HEK293 (cell line): ENCODE measurements at regions not wholly inside any gene's neighbourhood (a gene's known extent, or its start where the extent isn't known, plus 50 kb on each side); places are given as distances from the start of the nearest gene placed in this dataset.

ENCODE experiments used
- CTCF ChIA-PET: fragments of 350-600 bp; formaldehyde crosslinking; extraction: SDS; loops from one replicate; lab custom pipeline; 2021; ENCODE audit warnings: antibody characterized with exemption; lab: Yijun Ruan, JAX
- POLR2A ChIA-PET: fragments of 300-600 bp; formaldehyde crosslinking; extraction: SDS; loops from one replicate; lab custom pipeline; 2020; ENCODE audit warnings: antibody characterized with exemption, inconsistent platforms; lab: Yijun Ruan, JAX
- H3K27ac ChIP-seq: fragments of 200-500 bp; sonication (Bioruptor generic); 2 replicates; pipeline ENCODE4 v1.5.1; 2014; ENCODE audit warnings: low read depth, low read length, control low read depth, inconsistent platforms; ENCODE audit errors: extremely low read depth
- H3K36me3 ChIP-seq, 2 experiments: fragments of 200-500 bp in 1 of 2; sonication (Bioruptor generic) in 1 of 2; 1 replicate in 1 of 2; 2 replicates in 1 of 2; pipeline ENCODE4 v1.5.1; 2014 to 2017; ENCODE audit warnings: inconsistent platforms in 2 of 2, low read length in 2 of 2; ENCODE audit not compliant: control insufficient read depth in 2 of 2, insufficient read depth in 1 of 2
- H3K4me1 ChIP-seq: fragments of 200-500 bp; sonication (Bioruptor generic); 2 replicates; pipeline ENCODE4 v1.5.1; 2014; ENCODE audit warnings: mild to moderate bottlenecking, low read length, inconsistent platforms; ENCODE audit not compliant: control insufficient read depth, insufficient read depth
- H3K4me3 ChIP-seq: 2 replicates; pipeline ENCODE4 v1.5.1; 2011; ENCODE audit warnings: low read depth, mild to moderate bottlenecking, control low read depth, low read length, moderate library complexity
- H3K9me3 ChIP-seq: fragments of 200-500 bp; sonication (Bioruptor generic); 2 replicates; pipeline ENCODE4 v1.5.1; 2014; ENCODE audit warnings: low read depth, low read length, inconsistent platforms; ENCODE audit not compliant: control insufficient read depth, insufficient read depth
- EGR2 ChIP-seq: fragments of 450-650 bp; formaldehyde crosslinking; IDR thresholded peaks from 2 replicates; pipeline ENCODE4 v1.5.1; 2016; ENCODE audit warnings: low read depth, missing biosample characterization, missing genetic modification characterization
- FEZF1 ChIP-seq: fragments of 450-650 bp; formaldehyde crosslinking; IDR thresholded peaks from 2 replicates; pipeline ENCODE4 v1.5.1; 2016; ENCODE audit warnings: missing biosample characterization, missing genetic modification characterization
- KLF1 ChIP-seq: fragments of 450-650 bp; formaldehyde crosslinking; IDR thresholded peaks from 2 replicates; pipeline ENCODE4 v1.5.1; 2016; ENCODE audit warnings: missing biosample characterization, missing genetic modification characterization
- KLF9 ChIP-seq: fragments of 450-650 bp; formaldehyde crosslinking; IDR thresholded peaks from 2 replicates; pipeline ENCODE4 v1.5.1; 2016; ENCODE audit warnings: missing biosample characterization, missing genetic modification characterization, low read depth
- ZBTB17 ChIP-seq: fragments of 450-650 bp; formaldehyde crosslinking; IDR thresholded peaks from 2 replicates; pipeline ENCODE4 v1.5.1; 2016; ENCODE audit warnings: missing biosample characterization, missing genetic modification characterization
- ZBTB7A ChIP-seq: fragments of 450-650 bp; formaldehyde crosslinking; IDR thresholded peaks from 2 replicates; pipeline ENCODE4 v1.5.1; 2016; ENCODE audit warnings: low read depth, missing biosample characterization, missing genetic modification characterization
- ZFHX2 ChIP-seq: fragments of 450-650 bp; formaldehyde crosslinking; conservative IDR thresholded peaks from 2 replicates; pipeline ENCODE4 v1.5.1; 2016; ENCODE audit warnings: missing biosample characterization, missing genetic modification characterization
- ZFP3 ChIP-seq: fragments of 450-650 bp; formaldehyde crosslinking; IDR thresholded peaks from 2 replicates; pipeline ENCODE4 v1.5.1; 2016; ENCODE audit warnings: low read depth, missing biosample characterization, missing genetic modification characterization
- ZNF132 ChIP-seq: fragments of 450-650 bp; formaldehyde crosslinking; IDR thresholded peaks from 2 replicates; pipeline ENCODE4 v1.5.1; 2017; ENCODE audit warnings: missing biosample characterization, missing genetic modification characterization, borderline replicate concordance
- ZNF174 ChIP-seq: fragments of 450-650 bp; formaldehyde crosslinking; IDR thresholded peaks from 2 replicates; pipeline ENCODE4 v1.5.0; 2017; ENCODE audit warnings: missing biosample characterization, mild to moderate bottlenecking, missing genetic modification characterization
- ZNF266 ChIP-seq: fragments of 450-650 bp; formaldehyde crosslinking; IDR thresholded peaks from 2 replicates; pipeline ENCODE4 v1.5.1; 2016; ENCODE audit warnings: missing biosample characterization, missing genetic modification characterization, low read depth
- ZNF280D ChIP-seq: fragments of 450-650 bp; formaldehyde crosslinking; IDR thresholded peaks from 2 replicates; pipeline ENCODE4 v1.5.1; 2016; ENCODE audit warnings: missing biosample characterization, missing genetic modification characterization
- ZNF292 ChIP-seq: fragments of 450-650 bp; formaldehyde crosslinking; IDR thresholded peaks from 2 replicates; pipeline ENCODE4 v1.5.1; 2016; ENCODE audit warnings: low read depth, missing biosample characterization, missing genetic modification characterization, borderline replicate concordance
- ZNF366 ChIP-seq: fragments of 450-650 bp; formaldehyde crosslinking; conservative IDR thresholded peaks from 2 replicates; pipeline ENCODE4 v1.5.1; 2016; ENCODE audit warnings: missing biosample characterization, missing genetic modification characterization
- ZNF391 ChIP-seq: fragments of 450-650 bp; formaldehyde crosslinking; IDR thresholded peaks from 2 replicates; pipeline ENCODE4 v1.5.1; 2016; ENCODE audit warnings: low read depth, missing biosample characterization, missing genetic modification characterization, borderline replicate concordance
- ZNF426 ChIP-seq: fragments of 450-650 bp; formaldehyde crosslinking; IDR thresholded peaks from 2 replicates; pipeline ENCODE4 v1.5.1; 2017; ENCODE audit warnings: missing biosample characterization, missing genetic modification characterization, mild to moderate bottlenecking, inconsistent platforms, moderate library complexity
- ZNF521 ChIP-seq: fragments of 450-650 bp; formaldehyde crosslinking; IDR thresholded peaks from 2 replicates; pipeline ENCODE4 v1.5.1; 2017; ENCODE audit warnings: missing biosample characterization, mild to moderate bottlenecking, missing genetic modification characterization
- ZNF626 ChIP-seq: fragments of 450-650 bp; sonication (Bioruptor Pico); formaldehyde crosslinking; IDR thresholded peaks from 2 replicates; pipeline ENCODE4 v1.5.1; 2018; ENCODE audit warnings: missing biosample characterization, missing genetic modification characterization, inconsistent platforms
- ZNF830 ChIP-seq: fragments of 450-650 bp; IDR thresholded peaks from 2 replicates; pipeline ENCODE4 v1.5.0; 2018; ENCODE audit warnings: missing biosample characterization, missing genetic modification characterization, low read depth, mild to moderate bottlenecking, moderate library complexity
- ZNF843 ChIP-seq: fragments of 450-650 bp; formaldehyde crosslinking; IDR thresholded peaks from 2 replicates; pipeline ENCODE4 v1.5.1; 2016; ENCODE audit warnings: missing biosample characterization, missing genetic modification characterization
- ZSCAN18 ChIP-seq: fragments of 450-650 bp; formaldehyde crosslinking; IDR thresholded peaks from 2 replicates; pipeline ENCODE4 v1.5.1; 2016; ENCODE audit warnings: missing biosample characterization, missing genetic modification characterization
- TF ChIP-seq, protein P1 (sequence below): fragments of 450-650 bp; formaldehyde crosslinking; IDR thresholded peaks from 2 replicates; pipeline ENCODE4 v1.5.1; 2016; ENCODE audit warnings: missing biosample characterization, missing genetic modification characterization
- TF ChIP-seq, protein P2 (sequence below): fragments of 450-650 bp; formaldehyde crosslinking; IDR thresholded peaks from 2 replicates; pipeline ENCODE4 v1.5.1; 2016; ENCODE audit warnings: missing biosample characterization, missing genetic modification characterization
- TF ChIP-seq, protein P3 (sequence below): fragments of 450-650 bp; formaldehyde crosslinking; IDR thresholded peaks from 2 replicates; pipeline ENCODE4 v1.5.1; 2016; ENCODE audit warnings: missing biosample characterization, missing genetic modification characterization

DNA sequence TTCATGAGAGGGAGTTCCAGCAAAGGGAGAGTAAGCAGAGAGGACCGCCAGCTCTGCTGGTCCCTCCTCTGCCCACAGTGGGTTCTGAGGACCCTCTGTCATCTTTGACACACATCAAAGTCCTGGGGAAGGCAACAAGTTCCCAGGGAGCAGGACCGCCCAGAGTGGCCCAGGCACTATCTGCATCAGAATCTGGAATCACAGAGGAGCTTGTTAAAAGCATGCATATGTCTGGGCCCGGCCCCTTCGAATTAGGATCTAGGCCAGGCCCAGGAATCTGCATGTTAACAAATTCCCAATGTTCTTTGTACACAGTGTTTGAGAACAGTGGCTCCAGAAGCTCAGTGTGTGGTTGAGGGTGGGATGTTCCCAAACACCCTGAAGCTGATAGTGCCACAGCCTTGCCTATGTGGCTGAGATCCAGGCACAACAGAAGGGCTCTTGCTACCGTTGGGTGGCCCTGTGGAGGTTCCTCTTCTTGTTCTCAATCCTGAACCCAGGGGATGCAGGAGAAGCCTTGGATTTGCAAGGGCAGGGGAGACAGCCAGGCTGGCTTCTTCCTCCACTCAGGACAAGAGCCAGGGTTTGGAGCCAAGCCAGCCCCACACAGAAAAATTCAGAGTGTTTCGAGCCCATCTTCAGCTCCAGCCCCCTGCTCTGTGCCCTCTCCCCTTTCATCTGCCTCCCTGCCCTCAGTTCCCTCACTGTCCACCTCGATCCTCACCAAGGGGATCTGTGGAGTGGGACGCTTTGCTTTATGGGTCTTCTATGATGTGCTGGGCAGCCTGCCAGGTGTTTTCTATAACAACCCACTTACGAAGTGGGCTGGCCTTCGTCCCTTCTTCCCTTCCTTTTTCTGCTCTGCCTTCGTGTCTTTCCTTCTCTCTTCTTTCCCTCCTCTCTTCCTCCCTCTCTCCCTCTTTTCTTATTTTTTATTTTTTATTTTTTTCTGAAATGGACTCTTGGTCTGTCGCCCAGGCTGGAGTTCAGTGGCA is 129.0 kb upstream of the TMPRSS2 start (continued):
- TF ChIP-seq ZSCAN18 (tag by site-specific recombination) (no peak), ZBTB7A (tag by site-specific recombination) (no peak), ZNF426 (tag by site-specific recombination) (no peak), ZFP3 (tag by site-specific recombination) (no peak), KLF9 (tag by site-specific recombination) (no peak), ZNF366 (tag by site-specific recombination) (peak; percentile 42; the same call in 1 of the 2 replicates), ZNF391 (tag by site-specific recombination) (no peak), ZNF132 (tag by site-specific recombination) (no peak), ZNF521 (tag by site-specific recombination) (no peak), EGR2 (tag by site-specific recombination) (peak; percentile 82)
- TF ChIP-seq, protein P1, sequence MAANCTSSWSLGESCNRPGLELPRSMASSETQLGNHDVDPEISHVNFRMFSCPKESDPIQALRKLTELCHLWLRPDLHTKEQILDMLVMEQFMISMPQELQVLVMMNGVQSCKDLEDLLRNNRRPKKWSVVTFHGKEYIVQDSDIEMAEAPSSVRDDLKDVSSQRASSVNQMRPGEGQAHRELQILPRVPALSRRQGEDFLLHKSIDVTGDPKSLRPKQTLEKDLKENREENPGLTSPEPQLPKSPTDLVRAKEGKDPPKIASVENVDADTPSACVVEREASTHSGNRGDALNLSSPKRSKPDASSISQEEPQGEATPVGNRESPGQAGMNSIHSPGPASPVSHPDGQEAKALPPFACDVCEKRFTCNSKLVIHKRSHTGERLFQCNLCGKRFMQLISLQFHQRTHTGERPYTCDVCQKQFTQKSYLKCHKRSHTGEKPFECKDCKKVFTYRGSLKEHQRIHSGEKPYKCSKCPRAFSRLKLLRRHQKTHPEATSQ (tag by site-specific recombination): no peak
- TF ChIP-seq, protein P2, sequence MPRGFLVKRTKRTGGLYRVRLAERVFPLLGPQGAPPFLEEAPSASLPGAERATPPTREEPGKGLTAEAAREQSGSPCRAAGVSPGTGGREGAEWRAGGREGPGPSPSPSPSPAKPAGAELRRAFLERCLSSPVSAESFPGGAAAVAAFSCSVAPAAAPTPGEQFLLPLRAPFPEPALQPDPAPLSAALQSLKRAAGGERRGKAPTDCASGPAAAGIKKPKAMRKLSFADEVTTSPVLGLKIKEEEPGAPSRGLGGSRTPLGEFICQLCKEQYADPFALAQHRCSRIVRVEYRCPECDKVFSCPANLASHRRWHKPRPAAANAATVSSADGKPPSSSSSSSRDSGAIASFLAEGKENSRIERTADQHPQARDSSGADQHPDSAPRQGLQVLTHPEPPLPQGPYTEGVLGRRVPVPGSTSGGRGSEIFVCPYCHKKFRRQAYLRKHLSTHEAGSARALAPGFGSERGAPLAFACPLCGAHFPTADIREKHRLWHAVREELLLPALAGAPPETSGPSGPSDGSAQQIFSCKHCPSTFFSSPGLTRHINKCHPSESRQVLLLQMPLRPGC: no peak

GRCh38 chr21:41635874-41636273 is 127.9 kb upstream of the TMPRSS2 start:
- ChIA-PET CTCF (no interaction called here), POLR2A (no interaction called here)
- Histone ChIP-seq H3K27ac (no peak overlapping the region), H3K36me3 (no peaks in the 10 kb centered on the region; a peak in 1 of 3 replicates), H3K9me3 (no peaks in the 10 kb centered on the region), H3K4me1 (peaks cover 7% of the 10 kb centered on the region), H3K4me3 (no peak overlapping the region)
- TF ChIP-seq, protein P3, sequence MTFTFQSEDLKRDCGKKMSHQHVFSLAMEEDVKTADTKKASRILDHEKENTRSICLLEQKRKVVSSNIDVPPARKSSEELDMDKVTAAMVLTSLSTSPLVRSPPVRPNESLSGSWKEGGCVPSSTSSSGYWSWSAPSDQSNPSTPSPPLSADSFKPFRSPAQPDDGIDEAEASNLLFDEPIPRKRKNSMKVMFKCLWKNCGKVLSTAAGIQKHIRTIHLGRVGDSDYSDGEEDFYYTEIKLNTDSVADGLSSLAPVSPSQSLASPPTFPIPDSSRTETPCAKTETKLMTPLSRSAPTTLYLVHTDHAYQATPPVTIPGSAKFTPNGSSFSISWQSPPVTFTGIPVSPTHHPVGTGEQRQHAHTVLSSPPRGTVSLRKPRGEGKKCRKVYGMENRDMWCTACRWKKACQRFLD: no peak
- TF ChIP-seq EGR2 (tag by site-specific recombination): peak; percentile 100
- no peak for TF ChIP-seq KLF1 (tag by site-specific recombination)
- TF ChIP-seq ZNF830 (tag by site-specific recombination): no peak
- no peak for TF ChIP-seq ZNF280D (tag by site-specific recombination)
- peak; percentile 5; the same call in 1 of the 2 replicates for TF ChIP-seq ZNF266 (tag by site-specific recombination)
- no peak for TF ChIP-seq FEZF1 (tag by site-specific recombination)
- TF ChIP-seq ZNF843 (tag by site-specific recombination): no peak
- peak; percentile 97 for TF ChIP-seq ZNF366 (tag by site-specific recombination)
- TF ChIP-seq ZBTB17 (tag by site-specific recombination): peak; percentile 99
- TF ChIP-seq ZNF292 (tag by site-specific recombination): no peak
- TF ChIP-seq KLF9 (tag by site-specific recombination): no peak
- no peak for TF ChIP-seq ZNF174 (tag by site-specific recombination)
- TF ChIP-seq ZNF626 (tag by site-specific recombination): no peak
- TF ChIP-seq ZFHX2 (tag by site-specific recombination): peak; percentile 94
